GM19238 (cell line): ENCODE measurements at regions not wholly inside any gene's neighbourhood (a gene's known extent, or its start where the extent isn't known, plus 50 kb on each side); places are given as distances from the start of the nearest gene placed in this dataset.
"Not testable (repeated sequence)": the region's sequence is repeated elsewhere in the genome, so short reads cannot be mapped to it uniquely, and the experiment has no call there.

Experiments
- DNase-seq: peaks from one replicate; pipeline ENCODE4 v3.0.0; 2011; ENCODE audit warnings: low spot score; ENCODE audit not compliant: insufficient read length

GRCh38 chr12:75944097-75944904, 87.3 kb downstream of the PHLDA1 start:
- no peak for DNase-seq

DNA sequence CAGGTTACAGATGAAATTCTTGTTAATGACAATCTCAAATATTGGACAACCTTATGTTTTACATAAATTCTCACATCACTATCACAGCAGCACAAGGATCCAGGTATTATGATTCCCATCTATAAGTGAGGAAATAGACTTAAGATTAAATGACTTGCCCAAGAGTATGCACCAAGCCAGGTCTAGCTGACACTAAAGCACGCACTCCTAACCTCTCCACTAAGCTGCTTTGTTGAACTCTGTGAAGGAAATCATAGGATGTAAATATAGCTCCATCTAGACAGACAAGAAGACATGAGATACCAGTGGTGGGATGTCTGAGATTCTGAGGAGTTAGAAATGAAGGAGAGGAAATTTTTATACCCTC, 87.9 kb downstream of the PHLDA1 start:
- no peak for DNase-seq

DNA sequence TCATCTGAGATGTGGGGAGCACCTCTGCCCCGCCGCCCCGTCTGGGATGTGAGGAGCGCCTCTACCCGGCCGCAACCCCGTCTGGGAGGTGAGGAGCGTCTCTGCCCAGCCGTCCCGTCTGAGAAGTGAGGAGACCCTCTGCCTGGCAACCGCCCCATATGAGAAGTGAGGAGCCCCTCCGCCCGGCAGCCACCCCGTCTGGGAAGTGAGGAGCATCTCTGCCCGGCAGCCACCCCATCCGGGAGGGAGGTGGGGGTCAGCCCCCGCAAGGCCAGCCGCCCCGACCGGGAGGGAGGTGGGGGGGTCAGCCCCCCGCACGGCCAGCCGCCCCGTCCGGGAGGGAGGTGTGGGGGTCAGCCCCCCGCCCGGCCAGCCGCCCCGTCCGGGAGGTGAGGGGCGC, 89.9 kb downstream of the PHLDA1 start:
- DNase-seq = not testable (repeated sequence)

DNA sequence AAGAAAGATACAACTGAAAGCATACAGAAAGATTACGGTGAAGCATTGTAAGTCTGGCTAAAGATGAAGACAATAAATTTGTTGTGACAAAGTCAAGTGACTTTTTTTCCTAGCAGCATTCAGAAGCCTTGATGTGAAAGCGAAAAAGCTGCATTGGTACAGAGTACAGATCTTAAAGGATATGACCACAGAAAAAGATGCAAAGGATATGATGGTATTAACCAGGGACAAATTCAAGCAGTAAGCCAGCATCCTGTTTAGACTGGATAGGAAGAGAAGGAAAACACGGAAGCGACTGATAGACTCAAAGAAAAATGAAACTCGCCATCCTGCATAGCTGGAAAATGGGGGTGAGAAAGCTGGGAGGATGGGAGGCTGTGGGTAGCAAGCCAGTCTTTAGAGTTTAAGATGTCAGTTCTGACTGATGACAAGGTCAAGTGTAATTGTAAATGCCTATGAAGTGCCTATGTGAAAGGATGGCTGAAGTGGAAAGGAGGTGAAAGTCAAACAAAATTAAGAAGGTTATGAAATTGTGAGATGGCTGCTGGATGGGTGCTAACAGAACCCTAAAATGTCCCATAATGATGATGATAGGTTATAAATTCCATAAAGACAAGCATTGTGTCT, 92.4 kb downstream of the PHLDA1 start:
- DNase-seq = no peak

DNA sequence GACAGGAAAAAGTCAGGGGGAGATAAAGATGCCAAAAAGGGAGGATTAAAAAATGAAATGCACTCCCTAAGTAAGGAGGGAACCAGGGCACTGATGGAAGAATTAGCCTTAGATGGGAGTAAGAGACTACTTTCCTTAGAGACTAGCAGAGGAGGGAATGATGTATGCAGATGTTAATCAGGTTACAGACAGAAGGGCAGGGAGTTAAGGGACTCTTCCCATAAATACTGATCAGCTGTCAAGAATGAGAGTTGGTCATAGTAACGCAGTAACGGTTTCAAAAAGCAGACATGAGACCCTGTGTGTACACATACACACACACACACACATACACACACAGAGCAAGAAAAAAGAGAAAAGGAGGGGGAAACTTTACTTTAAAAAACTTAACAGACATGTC, 93.4 kb downstream of the PHLDA1 start:
- DNase-seq = no peak

- DNase-seq = no peak
Measured at GRCh38 chr12:75937486-75937885, 94.1 kb downstream of the PHLDA1 start.

DNA sequence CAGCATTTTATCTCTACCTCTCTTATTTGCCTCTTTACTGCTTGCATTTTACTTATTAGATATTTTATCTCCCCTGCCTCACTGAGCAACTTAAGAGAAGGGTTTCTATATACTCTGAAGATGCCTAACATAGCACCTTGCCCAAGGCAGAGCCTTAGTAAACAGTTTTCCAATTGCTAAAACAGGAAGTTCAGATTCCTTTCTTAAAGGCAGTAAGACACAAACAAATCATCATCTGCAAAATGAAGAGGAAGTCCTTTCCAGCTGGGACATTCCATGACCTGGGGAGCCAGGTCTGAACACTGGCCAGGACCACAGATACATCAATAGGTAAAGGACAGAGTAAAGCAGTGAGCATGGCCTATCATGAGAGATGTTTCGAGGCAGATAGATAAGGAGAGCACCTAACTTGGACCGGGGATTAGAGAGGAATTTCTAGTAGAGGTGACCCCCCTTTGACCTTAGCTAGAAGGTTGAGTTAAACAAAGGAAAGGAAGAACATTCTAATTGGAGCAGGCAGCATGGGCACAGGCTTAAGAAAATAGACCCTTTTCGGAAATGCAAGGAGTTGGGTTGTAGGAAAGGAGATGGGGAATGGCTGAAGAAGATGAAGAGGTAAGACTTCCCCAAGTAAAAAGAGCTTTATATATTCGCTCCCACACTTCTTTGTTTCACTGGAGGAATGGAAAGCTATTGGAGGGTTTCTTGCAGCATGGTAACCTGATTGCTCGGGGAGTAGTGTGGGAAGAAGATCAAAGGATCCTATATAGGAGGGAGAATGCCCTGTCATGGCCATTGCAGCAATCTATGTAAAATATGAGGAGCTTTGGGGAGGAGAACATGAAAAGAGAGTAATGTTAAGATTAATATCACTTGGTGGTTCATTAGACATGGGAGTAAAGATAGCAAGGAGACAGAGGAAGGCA, 94.8 kb downstream of the PHLDA1 start:
- DNase-seq = no peak

DNA sequence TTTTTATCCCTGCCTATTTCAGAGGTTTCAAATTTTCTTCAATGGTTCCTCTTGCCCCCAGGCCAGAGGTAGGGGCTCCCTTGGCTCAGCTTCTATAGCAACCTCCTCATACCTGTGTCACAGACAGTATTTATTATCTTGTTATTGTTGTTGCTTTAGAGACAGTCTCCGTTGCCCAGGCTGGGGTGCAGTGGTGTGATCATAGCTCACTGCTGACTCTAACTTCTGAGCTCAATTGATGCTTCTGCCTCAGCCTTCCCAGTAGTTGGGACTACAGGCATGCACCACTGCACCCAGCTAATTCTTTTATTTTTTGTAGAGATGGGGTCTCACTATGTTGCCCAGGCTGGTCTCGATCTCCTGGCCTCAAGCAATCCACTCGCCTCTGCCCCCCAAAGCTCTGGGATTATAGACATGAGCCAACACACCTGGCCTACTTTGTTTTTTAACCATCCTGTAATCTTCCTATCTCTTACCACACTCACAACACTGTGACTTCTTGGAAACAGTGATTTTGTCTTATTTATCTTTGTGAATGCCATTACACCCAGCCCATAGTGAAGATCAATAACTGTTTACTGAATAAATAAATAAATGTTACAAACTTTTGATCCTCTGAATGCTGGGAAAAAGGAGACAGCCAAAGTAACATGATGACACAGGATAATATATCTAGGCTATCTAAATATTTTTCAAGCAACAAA, 95.9 kb downstream of the PHLDA1 start:
- DNase-seq = no peak

GRCh38 chr12:75933101-75933500, 98.5 kb downstream of the PHLDA1 start:
- no peak for DNase-seq

- DNase-seq = no peak
Measured at GRCh38 chr12:75932241-75932640, 99.3 kb downstream of the PHLDA1 start.

GRCh38 chr12:75923964-75924666, 107.5 kb downstream of the PHLDA1 start:
- no peak for DNase-seq

DNA sequence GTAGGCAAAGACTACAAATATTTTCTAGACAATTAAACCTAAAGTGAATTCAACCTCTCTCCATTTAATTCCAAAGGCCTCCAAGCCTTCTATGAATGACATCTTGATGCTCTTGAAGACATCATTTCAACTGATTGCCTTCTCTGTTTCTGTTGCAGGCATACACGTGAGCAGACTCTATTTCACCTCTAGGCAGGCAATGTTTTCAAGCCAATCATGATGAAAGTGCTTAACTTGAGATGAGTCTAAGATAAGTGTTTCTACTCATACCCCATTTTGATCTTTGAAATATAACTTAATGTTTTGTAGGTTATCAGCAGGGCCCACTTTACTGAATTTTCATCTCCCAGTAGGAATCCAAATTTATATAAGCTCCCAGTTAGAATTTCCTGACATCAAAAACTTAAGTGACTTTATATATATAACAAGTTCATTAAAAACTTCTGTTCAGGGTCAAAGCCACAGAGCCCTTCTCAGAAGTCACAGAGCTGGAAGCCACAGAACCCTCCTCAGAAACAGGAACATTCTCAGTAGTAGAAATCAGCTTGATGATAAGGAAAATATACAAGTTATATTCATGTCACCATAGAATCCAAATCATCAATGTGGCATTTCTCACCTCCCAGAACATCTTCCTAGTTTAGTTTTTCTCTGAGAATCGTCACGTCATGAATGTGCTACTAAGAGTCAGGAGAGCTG, 108.5 kb downstream of the PHLDA1 start:
- no peak for DNase-seq

DNA sequence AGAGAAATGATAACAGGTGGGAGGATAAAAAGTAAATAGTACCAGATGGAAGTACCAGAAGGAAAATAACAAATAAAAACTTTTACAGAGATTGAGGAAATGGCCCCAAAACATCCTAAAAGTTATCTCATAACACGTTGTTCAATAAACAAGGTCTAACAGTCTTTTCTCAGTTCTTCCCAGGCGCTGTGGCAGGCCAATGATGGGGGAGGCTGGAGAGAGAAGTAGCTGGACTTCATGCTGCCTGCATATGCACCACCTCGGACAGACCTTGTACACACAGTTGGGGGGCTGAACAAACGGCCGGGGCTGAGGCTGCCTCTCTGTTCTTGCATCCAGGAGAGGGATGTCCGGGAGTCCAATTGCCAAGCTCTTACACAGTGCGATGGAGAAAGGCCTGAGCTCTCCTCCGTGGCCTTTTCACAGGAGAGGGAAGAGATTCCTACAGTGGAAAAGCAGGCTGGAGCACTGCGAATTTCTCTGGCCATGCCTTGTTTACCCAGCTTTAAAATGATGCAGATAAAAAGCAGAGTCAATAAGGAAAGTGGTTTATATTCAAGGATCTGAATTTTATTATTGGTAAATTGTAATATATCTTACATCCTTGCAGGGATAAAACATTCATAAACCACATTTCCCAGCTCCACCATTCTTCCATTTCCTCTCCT, 109.8 kb downstream of the PHLDA1 start:
- no peak for DNase-seq

DNA sequence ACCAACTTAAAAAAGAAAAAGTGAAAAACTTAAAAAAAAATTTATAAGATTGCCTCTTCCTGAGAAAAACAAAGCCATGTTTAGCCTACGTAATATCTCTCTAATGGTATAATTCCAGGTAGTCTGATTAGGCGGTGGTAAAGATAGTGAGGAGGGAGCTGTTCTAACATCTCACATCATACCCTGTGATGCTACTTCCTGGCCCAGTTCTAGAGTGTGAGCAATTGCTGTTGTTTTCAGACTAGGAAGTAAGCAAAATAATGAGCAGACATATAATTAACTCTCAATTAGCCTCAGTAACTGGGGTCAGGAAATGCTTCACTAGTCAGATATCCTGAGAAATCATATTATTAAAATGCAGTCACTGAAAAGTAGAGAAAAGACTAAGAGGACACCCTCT, 113.9 kb downstream of the PHLDA1 start:
- no peak for DNase-seq

- no peak for DNase-seq
Measured at GRCh38 chr12:75917083-75917482, 114.5 kb downstream of the PHLDA1 start.

GRCh38 chr12:75913502-75914351, 117.8 kb downstream of the PHLDA1 start:
- no peak for DNase-seq

DNA sequence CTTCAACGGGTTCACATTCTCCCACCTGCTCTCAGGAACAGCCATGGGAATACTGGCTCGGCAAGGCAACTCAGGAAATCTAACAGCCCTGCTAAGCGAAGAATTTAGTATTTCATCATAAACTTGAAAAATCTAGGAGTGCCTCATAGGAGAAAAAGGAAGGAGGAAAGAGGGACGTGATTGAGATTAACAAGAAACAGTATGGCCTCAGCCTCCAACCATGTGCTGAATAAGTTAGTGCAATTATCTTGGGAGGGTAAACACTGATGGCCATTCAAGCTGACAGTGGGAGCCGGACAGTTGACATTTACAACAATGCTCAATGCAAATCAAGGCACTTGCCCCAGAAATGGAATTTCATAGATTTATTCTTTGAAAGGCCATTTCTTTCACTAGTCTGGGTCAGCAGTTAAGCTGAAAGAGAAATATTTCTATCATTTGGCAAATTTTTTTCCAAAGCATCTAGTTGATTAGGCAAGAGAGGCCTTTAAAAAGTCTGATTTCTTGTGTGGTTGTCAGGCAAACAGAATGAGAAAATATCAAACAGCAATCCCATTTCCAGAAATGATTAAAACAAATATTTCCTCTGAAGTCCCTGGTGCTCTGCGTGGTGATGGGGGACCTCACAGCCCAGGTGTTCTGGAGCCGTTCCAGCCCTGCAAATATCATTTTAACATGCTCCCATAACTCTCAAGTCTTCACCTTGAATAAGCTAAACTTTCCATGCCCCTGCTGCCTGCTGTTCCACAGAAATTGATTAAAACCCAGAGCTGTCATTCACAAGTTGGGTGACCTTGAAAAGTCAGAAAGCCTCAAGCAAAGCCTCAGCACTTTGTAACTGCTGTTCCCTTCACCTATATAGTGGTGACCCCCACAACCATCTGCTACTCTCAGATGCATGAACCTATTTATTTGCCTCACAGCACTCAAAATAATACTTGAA, 121.6 kb downstream of the PHLDA1 start:
- DNase-seq = no peak
